ENCODE measurements at regions not wholly inside any gene's neighbourhood (a gene's known extent, or its start where the extent isn't known, plus 50 kb on each side); places are given as distances from the start of the nearest gene placed in this dataset.

DNA sequence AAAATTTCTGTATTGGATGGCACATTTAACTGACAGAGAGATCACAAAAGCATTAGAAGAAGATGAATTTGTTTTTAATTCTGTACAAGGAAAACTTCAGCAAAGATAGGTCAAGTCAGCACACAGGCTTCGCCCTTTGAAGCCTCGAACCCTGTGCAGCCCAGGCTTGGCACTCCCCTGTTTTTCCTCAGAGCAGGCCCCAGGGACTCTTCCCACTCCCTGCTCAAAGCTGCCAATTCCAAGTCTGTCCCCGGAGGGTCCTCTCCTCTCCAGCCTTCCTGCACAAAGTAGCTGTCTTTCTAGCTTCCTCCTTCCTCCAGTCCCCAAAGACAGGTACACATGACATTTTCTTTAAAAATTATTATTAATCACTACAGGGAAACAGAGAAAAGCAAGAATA, 466.3 kb downstream of the PPARGC1A start:
- TF ChIP-seq MAFK (IDR thresholded peaks at IDR 0.05; ENCODE audit: low read depth, low read length) (no peak), SMC3 (IDR thresholded peaks at IDR 0.05; ENCODE audit: low read depth, low read length) (no peak), BHLHE40 (IDR thresholded peaks at IDR 0.05; ENCODE audit: low read depth, low read length) (no peak), CTCF (conservative IDR thresholded peaks at IDR 0.05; ENCODE audit: low read depth, low read length) (no peak), USF2 (IDR thresholded peaks at IDR 0.05; ENCODE audit: low read depth, low read length) (no peak), MAZ (IDR thresholded peaks at IDR 0.05; ENCODE audit: borderline replicate concordance, low read depth, low read length) (no peak), RAD21 (IDR thresholded peaks at IDR 0.05; ENCODE audit: low read length) (no peak), NFE2L2 (IDR thresholded peaks at IDR 0.05; ENCODE audit: low read depth, low read length) (no peak), MXI1 (IDR thresholded peaks at IDR 0.05; ENCODE audit: borderline replicate concordance, low read depth, low read length) (no peak), POLR2A (IDR thresholded peaks at IDR 0.05; ENCODE audit: low read depth, low read length) (no peak), RFX5 (IDR thresholded peaks at IDR 0.05; ENCODE audit: low read depth, low read length) (no peak), RCOR1 (IDR thresholded peaks at IDR 0.05; ENCODE audit: insufficient replicate concordance, low read length) (no peak), FOS (IDR thresholded peaks at IDR 0.05; ENCODE audit: low read depth, low read length) (no peak)
- TF ChIP-seq, protein P1, sequence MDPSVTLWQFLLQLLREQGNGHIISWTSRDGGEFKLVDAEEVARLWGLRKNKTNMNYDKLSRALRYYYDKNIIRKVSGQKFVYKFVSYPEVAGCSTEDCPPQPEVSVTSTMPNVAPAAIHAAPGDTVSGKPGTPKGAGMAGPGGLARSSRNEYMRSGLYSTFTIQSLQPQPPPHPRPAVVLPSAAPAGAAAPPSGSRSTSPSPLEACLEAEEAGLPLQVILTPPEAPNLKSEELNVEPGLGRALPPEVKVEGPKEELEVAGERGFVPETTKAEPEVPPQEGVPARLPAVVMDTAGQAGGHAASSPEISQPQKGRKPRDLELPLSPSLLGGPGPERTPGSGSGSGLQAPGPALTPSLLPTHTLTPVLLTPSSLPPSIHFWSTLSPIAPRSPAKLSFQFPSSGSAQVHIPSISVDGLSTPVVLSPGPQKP (IDR thresholded peaks at IDR 0.05; ENCODE audit: borderline replicate concordance, low read depth, low read length), result no peak
- WGBS, 2 experiments (ENCODE audit: extremely low coverage in 2 of 2, insufficient read length in 1 of 2), result 54% methylated on average over 2 of the region's 3 CpGs; no CpG with 5 or more reads in 1 of the 2 experiments
- ChIA-PET CTCF (interaction anchor here (0.5 kb wide), 1 partner anchor 122 kb away, joined by 6 read pairs; no protein-coding TSS in a partner anchor), POLR2A (ENCODE audit: unreplicated experiment) (no interaction called here)
- no peak overlapping the region for H3K9ac ChIP-seq (ENCODE audit: low read depth, low read length)
- H4K5ac ChIP-seq (ENCODE audit: low read depth, low read length), result no peak overlapping the region
- H3K79me1 ChIP-seq (ENCODE audit: low read depth in 1 of 2, low read length in 2 of 2), result no peaks in the 10 kb centered on the region
- H2BK120ac ChIP-seq (ENCODE audit: low read depth, low read length), result no peak overlapping the region
- no peak for DNase-seq
- no peak overlapping the region for H3K27ac ChIP-seq (ENCODE audit: insufficient read depth, low read length)
- no peak overlapping the region for H4K91ac ChIP-seq (ENCODE audit: insufficient read depth, low read depth, low read length)
- H2BK20ac ChIP-seq (ENCODE audit: low read depth, low read length), result no peak overlapping the region
- H4K8ac ChIP-seq (ENCODE audit: low read depth in 2 of 2, low read length in 2 of 2), result no peak overlapping the region
- H2BK15ac ChIP-seq (ENCODE audit: low read depth, low read length), result no peak overlapping the region
- no peaks in the 10 kb centered on the region for H3K36me3 ChIP-seq (ENCODE audit: control insufficient read depth, insufficient read depth, low read length)
- no peak overlapping the region for H2AK9ac ChIP-seq (replicated peaks; ENCODE audit: low read depth, low read length, poor library complexity)
- peaks cover 4% of the 10 kb centered on the region; the same call in 1 of the 2 replicates for H3K9me3 ChIP-seq (ENCODE audit: control insufficient read depth, insufficient read depth, low read length)
- H2AFZ ChIP-seq (replicated peaks; ENCODE audit: low read length, poor library complexity), result no peak overlapping the region
- H3K18ac ChIP-seq (ENCODE audit: low read depth, low read length), result no peak overlapping the region
- H3K4me1 ChIP-seq (ENCODE audit: control insufficient read depth, insufficient read depth, low read length), result no peaks in the 10 kb centered on the region
- no peak overlapping the region for H3K4me3 ChIP-seq (ENCODE audit: insufficient read depth, low read depth, low read length)
- dilution Hi-C loops (cut with HindIII; ENCODE audit: low sequenced_read_pairs, unreplicated experiment) (no loop called here), in situ Hi-C loops (cut with MboI; ENCODE audit: low sequenced_read_pairs) (no loop called here), intact Hi-C loops (cut with micrococcal nuclease) (no loop called here)
- no peak overlapping the region for H3K4me2 ChIP-seq (ENCODE audit: low read depth, low read length)
- no peak for ATAC-seq (ENCODE audit: low read depth)
- no peak overlapping the region for H3K23ac ChIP-seq (ENCODE audit: low read depth, low read length)
- H3K56ac ChIP-seq (ENCODE audit: extremely low read depth, insufficient read depth, low read length), result no peak overlapping the region
- no peak overlapping the region for H3K4ac ChIP-seq (ENCODE audit: low read depth, low read length)
- H3K27me3 ChIP-seq (ENCODE audit: control insufficient read depth, insufficient read depth, low read length), result no peaks in the 10 kb centered on the region
- no peak overlapping the region for H3K14ac ChIP-seq (replicated peaks; ENCODE audit: low read depth, low read length)
- no TSS peak for BruUV-seq (replicated peaks)
- H2BK5ac ChIP-seq (ENCODE audit: low read depth, low read length, poor library complexity, severe bottlenecking), result no peak overlapping the region
- H2AK5ac ChIP-seq (ENCODE audit: low read depth, low read length), result no peak overlapping the region
- no peaks in the 10 kb centered on the region for H3K9me1 ChIP-seq (ENCODE audit: insufficient read depth, low read length)
- no peaks in the 10 kb centered on the region for H4K20me1 ChIP-seq (ENCODE audit: insufficient read depth, low read length)
